GM20000 (cell line): ENCODE measurements at regions not wholly inside any gene's neighbourhood (a gene's known extent, or its start where the extent isn't known, plus 50 kb on each side); places are given as distances from the start of the nearest gene placed in this dataset.

ENCODE experiments used
- DNase-seq: peaks from one replicate; pipeline ENCODE4 v3.0.0; 2012; ENCODE audit warnings: low spot score
- CTCF ChIP-seq: IDR thresholded peaks from 2 replicates; pipeline ENCODE4 v1.5.1; 2012; ENCODE audit warnings: mild to moderate bottlenecking, control low read depth; ENCODE audit errors: extremely low read depth, missing control alignments

DNA sequence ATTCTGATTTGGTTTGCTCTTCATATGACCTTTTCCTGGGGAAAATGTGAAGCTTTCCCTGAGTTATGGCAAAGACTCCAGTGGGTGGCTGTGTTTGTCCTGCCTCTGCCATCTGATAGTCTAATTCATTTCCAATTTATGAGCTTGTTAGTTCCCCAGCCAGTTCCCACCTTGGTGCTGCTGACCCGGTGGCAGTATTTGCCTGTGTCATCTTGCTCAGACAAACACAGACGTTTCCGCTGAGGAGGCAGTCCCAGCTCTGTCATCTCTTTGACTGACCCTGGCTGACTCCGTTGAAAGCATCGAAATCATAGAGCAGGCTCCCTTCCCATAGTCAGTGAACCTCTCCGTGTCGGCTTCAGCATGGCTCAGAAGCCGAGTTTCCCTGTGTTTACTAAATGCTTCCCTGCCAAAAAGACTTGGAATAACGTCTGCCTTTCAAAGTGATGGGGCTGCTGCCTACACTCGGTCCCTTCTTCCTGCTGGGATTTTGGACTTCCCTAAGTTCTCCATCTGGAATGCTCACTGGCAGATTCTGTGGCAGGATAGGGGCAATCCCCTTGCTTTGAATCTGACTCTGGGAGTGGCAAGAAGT is 538.3 kb downstream of the NPIPA7 start:
- no peak for DNase-seq
- TF ChIP-seq CTCF: no peak

DNA sequence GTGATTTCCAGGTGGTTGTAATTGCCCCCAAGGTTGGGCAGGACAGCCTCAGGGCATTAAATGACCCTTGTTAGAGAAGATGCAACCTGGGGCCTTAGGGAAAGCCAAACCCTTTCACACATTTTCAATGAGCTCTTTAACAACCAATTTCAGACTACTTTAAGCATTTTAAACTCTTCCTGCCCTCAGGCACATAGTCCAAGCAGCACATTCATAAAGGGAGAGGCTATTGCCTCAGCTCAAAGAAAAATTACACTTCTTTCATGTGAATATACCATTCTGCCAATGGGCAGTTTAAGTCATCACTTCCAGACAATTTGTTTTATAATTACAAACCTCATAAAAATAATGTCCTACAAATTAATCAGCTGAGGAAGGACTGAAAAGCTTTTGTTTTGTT is 544.5 kb downstream of the NPIPA7 start:
- no peak for DNase-seq

GRCh38 chr16:16924613-16925012 is 545.7 kb downstream of the NPIPA7 start:
- no peak for TF ChIP-seq CTCF
- DNase-seq: no peak

More for the DNA sequence above, 544.5 kb downstream of the NPIPA7 start:
- TF ChIP-seq CTCF: no peak

DNA sequence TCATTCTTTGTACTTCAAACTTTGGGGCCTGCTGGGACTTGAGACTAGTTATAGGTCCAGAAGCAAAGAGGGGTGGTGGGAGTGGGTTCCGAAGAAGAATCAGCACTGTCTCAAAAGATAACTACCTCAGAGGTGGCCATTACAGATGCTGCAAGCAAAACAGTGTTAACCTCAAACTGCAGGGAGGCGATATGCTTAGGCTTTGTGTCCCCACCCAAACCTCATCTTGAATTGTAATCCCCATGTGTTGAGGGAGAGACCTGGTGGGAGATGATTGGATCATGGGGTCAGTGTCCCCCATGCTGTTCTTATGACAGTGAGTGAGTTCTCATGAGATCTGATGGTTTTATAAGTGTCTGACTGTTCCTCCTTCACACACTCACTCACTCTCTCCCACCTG is 545.3 kb downstream of the XYLT1 start:
- DNase-seq: no peak
- no peak for TF ChIP-seq CTCF

DNA sequence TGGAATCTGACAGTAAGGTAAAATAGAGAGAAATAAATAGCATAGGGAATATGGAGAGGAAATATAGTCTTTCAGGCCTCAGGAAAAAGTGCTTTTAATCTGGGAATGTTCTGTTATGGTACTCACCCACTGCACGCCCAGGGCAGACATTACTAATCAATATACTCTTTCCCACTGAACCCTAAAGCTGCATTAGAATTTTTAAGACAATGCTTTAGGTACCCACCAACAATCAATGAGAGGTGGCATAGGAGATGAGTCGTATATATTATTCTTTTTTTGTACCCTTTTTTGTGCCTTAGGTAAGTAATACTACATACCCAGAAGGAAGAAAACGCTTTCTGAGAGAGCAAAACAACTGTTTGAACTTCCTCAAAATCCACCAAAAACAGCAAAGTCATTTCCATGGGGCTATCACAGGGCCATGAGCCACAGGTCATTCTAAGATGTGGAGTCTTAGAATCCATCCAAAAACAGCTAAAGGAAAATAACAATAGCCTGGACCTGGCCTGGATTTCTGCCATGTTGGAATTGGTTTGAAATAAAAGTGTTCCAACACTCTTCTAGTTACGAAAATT is 542.1 kb downstream of the XYLT1 start:
- DNase-seq: no peak
- no peak for TF ChIP-seq CTCF

DNA sequence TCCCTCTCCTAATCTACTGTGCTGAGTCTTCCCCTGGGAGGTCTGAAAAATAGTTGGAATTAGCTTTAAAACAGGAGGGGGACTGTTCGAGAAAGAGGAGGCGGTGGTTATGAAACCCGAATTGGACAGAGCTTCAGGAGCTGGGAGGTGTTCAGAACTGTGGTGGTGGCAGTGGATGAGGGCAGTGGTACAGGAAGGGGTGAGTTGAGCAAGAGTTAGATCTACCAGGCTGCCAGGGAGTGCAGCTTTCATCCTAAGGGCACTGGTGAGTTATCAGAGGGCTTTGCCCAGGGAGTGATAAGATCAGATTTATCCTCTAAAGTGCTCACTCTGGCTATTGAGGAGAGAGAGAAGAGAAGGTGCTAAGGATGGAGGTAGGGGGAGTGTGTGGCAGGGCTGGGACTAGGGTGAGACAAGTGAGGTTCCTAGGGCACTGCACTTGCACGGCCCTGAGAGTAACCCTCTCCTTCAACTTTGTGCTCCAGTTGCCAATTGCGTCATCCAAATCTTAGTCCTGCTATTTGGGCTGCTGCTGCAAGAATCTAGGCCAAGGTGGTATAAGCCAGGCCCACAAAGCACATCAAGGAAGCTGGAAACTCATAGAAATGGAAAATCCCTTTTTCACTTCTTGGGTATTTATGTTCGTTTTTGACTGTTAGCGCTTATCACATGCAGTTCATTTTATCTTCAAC is 540.3 kb downstream of the XYLT1 start:
- DNase-seq: no peak

More for the DNA sequence above, 540.3 kb downstream of the XYLT1 start:
- no peak for TF ChIP-seq CTCF
